ENCODE measurements at regions not wholly inside any gene's neighbourhood (a gene's known extent, or its start where the extent isn't known, plus 50 kb on each side); places are given as distances from the start of the nearest gene placed in this dataset.

- no peak for TF ChIP-seq POLR2AphosphoS5 (IDR thresholded peaks at IDR 0.05; ENCODE audit: borderline replicate concordance, low read depth, low read length)
- no peak for TF ChIP-seq EZH2 (IDR thresholded peaks at IDR 0.05)
These were observed 101.2 kb upstream of the NCOR2 start for GRCh38 chr12:124668602-124669001.

All from SK-N-MC (cell line).